NCI-H2171 (cell line): ENCODE measurements at regions not wholly inside any gene's neighbourhood (a gene's known extent, or its start where the extent isn't known, plus 50 kb on each side); places are given as distances from the start of the nearest gene placed in this dataset.

ENCODE experiments used
- DNase-seq: peaks from one replicate; lab custom pipeline; 2025; lab: John Stamatoyannopoulos, UW

DNA sequence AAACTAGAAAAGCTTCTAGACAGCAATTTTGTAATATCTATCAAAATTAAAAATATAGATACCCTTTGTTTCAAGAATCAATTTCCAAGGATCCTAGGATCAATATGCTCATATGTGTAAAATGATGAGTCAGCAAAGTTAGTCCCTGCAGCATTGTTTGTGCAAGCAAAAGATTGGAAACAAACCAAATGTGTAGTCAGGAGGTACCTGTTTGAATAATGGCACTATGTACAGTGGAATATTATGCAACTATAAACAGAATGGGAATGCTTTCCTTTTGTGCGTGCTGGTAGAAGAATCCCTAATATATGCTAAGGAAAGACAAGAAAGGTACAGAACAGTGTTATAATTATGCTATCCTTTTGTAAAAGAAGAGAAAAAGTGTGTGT is 58.5 kb upstream of the PJA2 start:
- no peak for DNase-seq

DNA sequence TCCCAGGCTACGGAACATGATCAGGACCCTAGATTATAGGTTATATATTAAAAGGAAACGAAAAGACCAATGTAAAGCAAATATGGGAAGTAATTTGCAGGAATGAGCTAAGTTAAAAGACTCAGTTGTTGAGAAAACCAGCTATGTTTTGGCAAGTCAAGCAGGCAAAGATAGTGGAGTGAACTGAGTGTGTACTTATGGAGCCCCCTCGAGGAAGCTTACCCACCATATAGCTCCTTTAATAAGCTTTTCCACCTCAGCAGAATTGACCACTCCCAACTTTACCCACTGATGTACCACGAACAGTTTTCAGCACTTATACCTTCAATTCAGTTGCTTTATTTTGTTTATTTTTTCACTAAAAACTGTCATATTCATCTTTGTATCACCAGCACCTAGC is 57.3 kb upstream of the PJA2 start:
- DNase-seq: no peak
